ENCODE measurements at regions not wholly inside any gene's neighbourhood (a gene's known extent, or its start where the extent isn't known, plus 50 kb on each side); places are given as distances from the start of the nearest gene placed in this dataset.

GRCh38 chr1:219266524-219266923 is 92.8 kb downstream of the LYPLAL1 start:
- no peak for DNase-seq (ENCODE audit: insufficient read length, low spot score)
- no peak for FAIRE-seq
- TF ChIP-seq POLR2A (IDR thresholded peaks at IDR 0.05; ENCODE audit: low read depth, low read length) = no peak

- DNase-seq (ENCODE audit: insufficient read length, low spot score) (no peak), FAIRE-seq (no peak)
- TF ChIP-seq POLR2A (IDR thresholded peaks at IDR 0.05; ENCODE audit: low read depth, low read length) = no peak
Observed at GRCh38 chr1:219265026-219265515, 91.4 kb downstream of the LYPLAL1 start.

- TF ChIP-seq POLR2A (IDR thresholded peaks at IDR 0.05; ENCODE audit: low read depth, low read length) = no peak
- no peak for FAIRE-seq
- DNase-seq (ENCODE audit: insufficient read length, low spot score) = no peak
Observed at GRCh38 chr1:219264561-219264960, 90.9 kb downstream of the LYPLAL1 start.

All from H54 (cell line).